Urinary bladder (tissue), 3 donors: ENCODE measurements at regions not wholly inside any gene's neighbourhood (a gene's known extent, or its start where the extent isn't known, plus 50 kb on each side); places are given as distances from the start of the nearest gene placed in this dataset.
"Not testable (repeated sequence)": the region's sequence is repeated elsewhere in the genome, so short reads cannot be mapped to it uniquely, and the experiment has no call there.

Experiments used
- DNase-seq: peaks from one replicate; pipeline ENCODE4 v3.0.0-alpha.2; 2015; ENCODE audit errors: extremely low spot score
- H3K27ac ChIP-seq: one replicate; pipeline ENCODE4 v1.5.1; 2013; ENCODE audit warnings: low read depth, mild to moderate bottlenecking, moderate library complexity
- H3K36me3 ChIP-seq: one replicate; pipeline ENCODE4 v1.6.1; 2013; ENCODE audit warnings: mild to moderate bottlenecking, moderate library complexity; ENCODE audit not compliant: insufficient read depth
- H3K4me1 ChIP-seq: one replicate; pipeline ENCODE4 v1.6.1; 2013; ENCODE audit warnings: mild to moderate bottlenecking, moderate library complexity; ENCODE audit not compliant: insufficient read depth
- H3K4me3 ChIP-seq: one replicate; pipeline ENCODE4 v1.5.1; 2013; ENCODE audit warnings: low read depth, low read length
- WGBS: extraction: QIAGEN DNeasy Blood & Tissue Kit; methylation state at CpG from one replicate; pipeline ENCODE4 v1.1.7; 2013; 5-methylcytosine and 5-hydroxymethylcytosine counted together
- donor health status: healthy with polysubstance abuse.
- donor health status: healthy.

GRCh38 chr3:10717756-10718155, 98.3 kb upstream of the SLC6A11 start:
- WGBS: 80% methylated on average over 4 of the region's 4 CpGs

GRCh38 chr3:10721101-10721500, 94.9 kb upstream of the SLC6A11 start:
- 69% methylated on average over 5 of the region's 5 CpGs for WGBS

More at GRCh38 chr3:10717756-10718155, 98.3 kb upstream of the SLC6A11 start:
- Histone ChIP-seq H3K4me1 (no peaks in the 10 kb centered on the region), H3K27ac (no peak overlapping the region), H3K36me3 (no peaks in the 10 kb centered on the region), H3K4me3 (no peak overlapping the region)
- no peak for DNase-seq

GRCh38 chr3:10722911-10723310, 93.1 kb upstream of the SLC6A11 start:
- Histone ChIP-seq H3K4me3 (no peak overlapping the region), H3K27ac (no peak overlapping the region), H3K4me1 (no peaks in the 10 kb centered on the region), H3K36me3 (no peaks in the 10 kb centered on the region)
- WGBS: 68% methylated on average over 6 of the region's 6 CpGs
- no peak for DNase-seq

More at GRCh38 chr3:10721101-10721500, 94.9 kb upstream of the SLC6A11 start:
- no peak overlapping the region for H3K27ac ChIP-seq
- no peaks in the 10 kb centered on the region for H3K36me3 ChIP-seq
- no peaks in the 10 kb centered on the region for H3K4me1 ChIP-seq
- H3K4me3 ChIP-seq: no peak overlapping the region
- no peak for DNase-seq

- no peak overlapping the region for H3K27ac ChIP-seq
- no peaks in the 10 kb centered on the region for H3K36me3 ChIP-seq
- WGBS: 80% methylated on average over 6 of the region's 6 CpGs
- no peak for DNase-seq
- no peaks in the 10 kb centered on the region for H3K4me1 ChIP-seq
- H3K4me3 ChIP-seq: no peak overlapping the region
Measured at GRCh38 chr3:10723991-10724390, 92.0 kb upstream of the SLC6A11 start.

- 44% methylated on average over 1 of the region's 1 CpG for WGBS
Measured at GRCh38 chr3:10725067-10725466, 91.0 kb upstream of the SLC6A11 start.

GRCh38 chr3:10725846-10726245, 90.2 kb upstream of the SLC6A11 start:
- H3K4me1 ChIP-seq: no peaks in the 10 kb centered on the region
- H3K36me3 ChIP-seq: no peaks in the 10 kb centered on the region
- 70% methylated on average over 5 of the region's 5 CpGs for WGBS

More at GRCh38 chr3:10725067-10725466, 91.0 kb upstream of the SLC6A11 start:
- DNase-seq: no peak
- Histone ChIP-seq H3K27ac (no peak overlapping the region), H3K36me3 (no peaks in the 10 kb centered on the region), H3K4me1 (no peaks in the 10 kb centered on the region), H3K4me3 (no peak overlapping the region)

GRCh38 chr3:10726787-10727186, 89.2 kb upstream of the SLC6A11 start:
- 66% methylated on average over 1 of the region's 1 CpG for WGBS
- H3K36me3 ChIP-seq: no peaks in the 10 kb centered on the region
- H3K4me1 ChIP-seq: no peaks in the 10 kb centered on the region
- H3K4me3 ChIP-seq: no peak overlapping the region
- H3K27ac ChIP-seq: no peak overlapping the region
- DNase-seq: no peak

More at GRCh38 chr3:10725846-10726245, 90.2 kb upstream of the SLC6A11 start:
- no peak for DNase-seq
- H3K27ac ChIP-seq: no peak overlapping the region
- no peak overlapping the region for H3K4me3 ChIP-seq

- no peaks in the 10 kb centered on the region for H3K4me1 ChIP-seq
- H3K36me3 ChIP-seq: no peaks in the 10 kb centered on the region
- DNase-seq: no peak
- 72% methylated on average over 2 of the region's 2 CpGs for WGBS
- H3K27ac ChIP-seq: no peak overlapping the region
- no peak overlapping the region for H3K4me3 ChIP-seq
Measured at GRCh38 chr3:10729439-10729838, 86.6 kb upstream of the SLC6A11 start.

- H3K4me1 ChIP-seq: no peaks in the 10 kb centered on the region
- no peak overlapping the region for H3K27ac ChIP-seq
- H3K4me3 ChIP-seq: no peak overlapping the region
- DNase-seq: no peak
- H3K36me3 ChIP-seq: no peaks in the 10 kb centered on the region
Measured at GRCh38 chr3:10732292-10732691, 83.7 kb upstream of the SLC6A11 start.

GRCh38 chr3:10733297-10733696, 82.7 kb upstream of the SLC6A11 start:
- DNase-seq: no peak
- no peaks in the 10 kb centered on the region for H3K36me3 ChIP-seq
- H3K4me3 ChIP-seq: no peak overlapping the region
- H3K4me1 ChIP-seq: no peaks in the 10 kb centered on the region
- no peak overlapping the region for H3K27ac ChIP-seq

- H3K4me1 ChIP-seq, H3K4me3 ChIP-seq, H3K27ac ChIP-seq, H3K36me3 ChIP-seq, DNase-seq: not testable (repeated sequence)
- 81% methylated on average over 3 of the region's 3 CpGs for WGBS
Measured at GRCh38 chr3:10736444-10736843, 79.6 kb upstream of the SLC6A11 start.

GRCh38 chr3:10737785-10738184, 78.2 kb upstream of the SLC6A11 start:
- no peaks in the 10 kb centered on the region for H3K36me3 ChIP-seq
- H3K4me1 ChIP-seq: no peaks in the 10 kb centered on the region
- no peak overlapping the region for H3K27ac ChIP-seq
- no peak for DNase-seq
- no peak overlapping the region for H3K4me3 ChIP-seq
- WGBS: 92% methylated on average over 7 of the region's 7 CpGs

GRCh38 chr3:10738688-10739372, 77.2 kb upstream of the SLC6A11 start:
- WGBS: 4% methylated on average over 30 of the region's 30 CpGs
- Histone ChIP-seq H3K27ac (no peak overlapping the region), H3K36me3 (no peaks in the 10 kb centered on the region), H3K4me1 (no peaks in the 10 kb centered on the region), H3K4me3 (no peak overlapping the region)
- peak; percentile 37 for DNase-seq

GRCh38 chr3:10740954-10741353, 75.1 kb upstream of the SLC6A11 start:
- 71% methylated on average over 4 of the region's 4 CpGs for WGBS
- Histone ChIP-seq H3K4me1 (no peaks in the 10 kb centered on the region), H3K36me3 (no peaks in the 10 kb centered on the region), H3K27ac (no peak overlapping the region), H3K4me3 (no peak overlapping the region)
- no peak for DNase-seq
